GM23338 (cell line): ENCODE measurements at regions not wholly inside any gene's neighbourhood (a gene's known extent, or its start where the extent isn't known, plus 50 kb on each side); places are given as distances from the start of the nearest gene placed in this dataset.

ENCODE experiments used
- ATAC-seq: fragments of 200-7000 bp; cut with Tn5 transposase; 3 replicates; pipeline ENCODE4 v1.9.1; 2020
- DNase-seq: peaks from one replicate; pipeline ENCODE4 v3.0.0-alpha.2; 2015; ENCODE audit warnings: low spot score
- H2AFZ ChIP-seq: fragments of 200-600 bp; sonication (generic); 2 replicates; pipeline ENCODE4 v1.8.0; 2016; ENCODE audit warnings: antibody characterized with exemption, mild to moderate bottlenecking, moderate library complexity
- H3F3A ChIP-seq: fragments of 200-600 bp; sonication (generic); replicated peaks from 2 replicates; pipeline ENCODE4 v1.8.0; 2017; ENCODE audit warnings: antibody characterized with exemption, mixed run types, low read depth
- H3K27ac ChIP-seq: fragments of 200-600 bp; sonication (generic); 2 replicates; pipeline ENCODE4 v1.6.1; 2016; ENCODE audit warnings: low read depth
- H3K27me3 ChIP-seq: fragments of 200-600 bp; sonication (generic); 2 replicates; pipeline ENCODE4 v1.8.0; 2016; ENCODE audit warnings: mild to moderate bottlenecking, mixed run types, moderate library complexity; ENCODE audit not compliant: insufficient read depth
- H3K36me3 ChIP-seq: fragments of 200-600 bp; sonication (generic); 2 replicates; pipeline ENCODE4 v1.8.0; 2016; ENCODE audit warnings: mild to moderate bottlenecking; ENCODE audit not compliant: insufficient read depth
- H3K4me1 ChIP-seq: fragments of 200-600 bp; sonication (generic); 2 replicates; pipeline ENCODE4 v1.8.0; 2016; ENCODE audit warnings: mild to moderate bottlenecking, moderate library complexity; ENCODE audit not compliant: insufficient read depth
- H3K4me2 ChIP-seq: fragments of 200-600 bp; sonication (generic); 2 replicates; pipeline ENCODE4 v1.7.1; 2017; ENCODE audit warnings: mixed run types
- H3K4me3 ChIP-seq: fragments of 200-600 bp; sonication (generic); 2 replicates; pipeline ENCODE4 v1.6.1; 2016; ENCODE audit warnings: mixed run types
- H3K79me2 ChIP-seq: fragments of 200-600 bp; sonication (generic); replicated peaks from 2 replicates; pipeline ENCODE4 v1.8.0; 2017; ENCODE audit warnings: mild to moderate bottlenecking; ENCODE audit not compliant: insufficient read depth
- H3K9me2 ChIP-seq: fragments of 200-600 bp; sonication (generic); 2 replicates; pipeline ENCODE4 v1.8.0; 2017; ENCODE audit not compliant: insufficient read depth
- H4K20me1 ChIP-seq: fragments of 200-600 bp; sonication (generic); replicated peaks from 2 replicates; pipeline ENCODE4 v1.8.0; 2017; ENCODE audit warnings: mild to moderate bottlenecking; ENCODE audit not compliant: insufficient read depth
- H3K27ac Mint-ChIP-seq: 2 replicates; pipeline ENCODE4 v1.8.0; 2020; ENCODE audit warnings: inconsistent platforms, mild to moderate bottlenecking, moderate library complexity, mixed read lengths
- H3K27me3 Mint-ChIP-seq: 3 replicates; pipeline ENCODE4 v1.8.0; 2022; ENCODE audit warnings: low read depth, mild to moderate bottlenecking, moderate library complexity, mixed read lengths, inconsistent platforms; ENCODE audit not compliant: insufficient read depth, poor library complexity
- H3K36me3 Mint-ChIP-seq: 3 replicates; pipeline ENCODE4 v1.8.0; 2021; ENCODE audit warnings: low read depth, mild to moderate bottlenecking, inconsistent platforms, moderate library complexity, mixed read lengths
- H3K4me1 Mint-ChIP-seq: 3 replicates; pipeline ENCODE4 v1.8.0; 2020; ENCODE audit warnings: mild to moderate bottlenecking, inconsistent platforms, mixed read lengths
- H3K4me3 Mint-ChIP-seq: 3 replicates; pipeline ENCODE4 v1.8.0; 2021; ENCODE audit warnings: moderate library complexity, mild to moderate bottlenecking, inconsistent platforms, mixed read lengths
- H3K9me3 Mint-ChIP-seq: 3 replicates; pipeline ENCODE4 v1.8.0; 2020; ENCODE audit warnings: moderate library complexity, mild to moderate bottlenecking, inconsistent platforms, mixed read lengths
- EZH2 ChIP-seq: fragments of 200-600 bp; sonication (generic); IDR thresholded peaks from one replicate; pipeline ENCODE4 v1.8.0; 2017; ENCODE audit warnings: antibody characterized with exemption, mild to moderate bottlenecking, low read depth; ENCODE audit not compliant: unreplicated experiment
- EZH2phosphoT487 ChIP-seq: fragments of 200-600 bp; sonication (generic); IDR thresholded peaks from one replicate; pipeline ENCODE4 v1.8.1; 2018; ENCODE audit warnings: antibody characterized with exemption; ENCODE audit not compliant: unreplicated experiment
- TF ChIP-seq, protein P1 (sequence below): IDR thresholded peaks from 2 replicates; pipeline ENCODE4 v1.6.1; 2016; ENCODE audit warnings: antibody characterized with exemption
- TF ChIP-seq, protein P2 (sequence below), 2 experiments: fragments of 200-600 bp in 1 of 2; sonication (generic) in 1 of 2; conservative IDR thresholded peaks; 2 replicates each; pipeline versions ENCODE4 v1.5.1 to v1.6.1; 2016 to 2017; ENCODE audit warnings: antibody characterized with exemption in 2 of 2, low read depth in 2 of 2, mild to moderate bottlenecking in 2 of 2, moderate library complexity in 1 of 2
- TF ChIP-seq, protein P3 (sequence below): fragments of 250-450 bp; sonication (Bioruptor Pico); IDR thresholded peaks from 2 replicates; pipeline ENCODE4 v1.5.0; 2020; ENCODE audit warnings: mild to moderate bottlenecking, moderate library complexity

DNA sequence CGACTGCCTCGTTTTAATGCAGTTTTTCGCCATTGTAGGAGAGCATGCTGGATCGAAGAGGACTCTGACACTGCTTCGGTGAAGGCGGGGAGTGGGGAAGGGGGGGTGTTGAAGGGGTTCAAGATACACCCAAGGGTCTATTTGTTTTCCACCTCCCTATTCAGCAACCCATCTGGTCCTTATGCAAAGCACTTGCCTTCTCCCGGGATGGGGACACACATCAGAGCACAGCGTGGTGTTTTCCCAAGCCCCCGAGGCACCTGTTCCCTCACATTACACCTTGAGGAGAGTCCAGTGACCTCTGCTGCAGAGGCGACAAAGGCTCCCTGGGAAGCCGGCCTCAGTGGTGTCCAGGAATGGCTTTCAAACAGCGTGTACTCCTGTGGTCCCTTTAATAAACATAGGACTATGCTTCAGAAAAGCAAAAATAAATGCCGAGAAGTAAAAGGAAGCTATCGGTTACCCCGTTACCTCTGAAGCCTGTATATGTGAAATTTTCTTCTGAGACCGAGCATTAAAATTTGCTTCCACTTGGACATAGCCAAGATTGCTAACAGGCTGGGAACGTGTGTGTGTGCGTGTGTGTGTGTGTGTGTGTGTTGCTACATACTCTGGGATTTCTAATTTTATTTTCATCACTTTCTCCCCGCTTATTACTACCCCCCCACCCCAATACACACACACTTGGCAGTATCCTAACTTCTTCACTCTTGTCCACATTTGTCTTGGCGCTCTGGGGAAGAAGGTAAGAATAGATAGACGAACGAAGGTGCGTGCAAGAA lies 53.2 kb downstream of the CCDC54 start:
- peak; percentile 3; the same call in 2 of the 3 replicates for ATAC-seq
- Mint-ChIP-seq H3K27me3 (peaks cover 21% of the 10 kb centered on the region), H3K9me3 (no peaks in the 10 kb centered on the region), H3K27ac (no peak overlapping the region), H3K4me1 (peaks cover 18% of the 10 kb centered on the region), H3K36me3 (no peaks in the 10 kb centered on the region), H3K4me3 (peak overlapping the region; percentile 85)
- Histone ChIP-seq H3K79me2 (no peaks in the 10 kb centered on the region), H3K4me3 (peak overlapping the region; percentile 60), H4K20me1 (no peaks in the 10 kb centered on the region), H3K27ac (no peak overlapping the region), H3K36me3 (no peaks in the 10 kb centered on the region), H2AFZ (peak overlapping the region; percentile 83), H3K27me3 (peaks cover 34% of the 10 kb centered on the region), H3K9me2 (no peaks in the 10 kb centered on the region), H3F3A (peaks cover 2% of the 10 kb centered on the region; the same call in 1 of the 2 replicates), H3K4me1 (no peaks in the 10 kb centered on the region; the same call in 1 of the 2 replicates), H3K4me2 (peak overlapping the region; percentile 80)
- TF ChIP-seq, protein P1, sequence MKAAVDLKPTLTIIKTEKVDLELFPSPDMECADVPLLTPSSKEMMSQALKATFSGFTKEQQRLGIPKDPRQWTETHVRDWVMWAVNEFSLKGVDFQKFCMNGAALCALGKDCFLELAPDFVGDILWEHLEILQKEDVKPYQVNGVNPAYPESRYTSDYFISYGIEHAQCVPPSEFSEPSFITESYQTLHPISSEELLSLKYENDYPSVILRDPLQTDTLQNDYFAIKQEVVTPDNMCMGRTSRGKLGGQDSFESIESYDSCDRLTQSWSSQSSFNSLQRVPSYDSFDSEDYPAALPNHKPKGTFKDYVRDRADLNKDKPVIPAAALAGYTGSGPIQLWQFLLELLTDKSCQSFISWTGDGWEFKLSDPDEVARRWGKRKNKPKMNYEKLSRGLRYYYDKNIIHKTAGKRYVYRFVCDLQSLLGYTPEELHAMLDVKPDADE = no peak
- TF ChIP-seq, protein P2, sequence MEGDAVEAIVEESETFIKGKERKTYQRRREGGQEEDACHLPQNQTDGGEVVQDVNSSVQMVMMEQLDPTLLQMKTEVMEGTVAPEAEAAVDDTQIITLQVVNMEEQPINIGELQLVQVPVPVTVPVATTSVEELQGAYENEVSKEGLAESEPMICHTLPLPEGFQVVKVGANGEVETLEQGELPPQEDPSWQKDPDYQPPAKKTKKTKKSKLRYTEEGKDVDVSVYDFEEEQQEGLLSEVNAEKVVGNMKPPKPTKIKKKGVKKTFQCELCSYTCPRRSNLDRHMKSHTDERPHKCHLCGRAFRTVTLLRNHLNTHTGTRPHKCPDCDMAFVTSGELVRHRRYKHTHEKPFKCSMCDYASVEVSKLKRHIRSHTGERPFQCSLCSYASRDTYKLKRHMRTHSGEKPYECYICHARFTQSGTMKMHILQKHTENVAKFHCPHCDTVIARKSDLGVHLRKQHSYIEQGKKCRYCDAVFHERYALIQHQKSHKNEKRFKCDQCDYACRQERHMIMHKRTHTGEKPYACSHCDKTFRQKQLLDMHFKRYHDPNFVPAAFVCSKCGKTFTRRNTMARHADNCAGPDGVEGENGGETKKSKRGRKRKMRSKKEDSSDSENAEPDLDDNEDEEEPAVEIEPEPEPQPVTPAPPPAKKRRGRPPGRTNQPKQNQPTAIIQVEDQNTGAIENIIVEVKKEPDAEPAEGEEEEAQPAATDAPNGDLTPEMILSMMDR (conservative IDR thresholded peaks at IDR 0.05; ENCODE audit: low read depth in 2 of 2) = 0 out of 4 replicates have a peak, but pooled peaks of 1 of the 2 experiments have one; percentile 4
- peak; percentile 18 for DNase-seq

DNA sequence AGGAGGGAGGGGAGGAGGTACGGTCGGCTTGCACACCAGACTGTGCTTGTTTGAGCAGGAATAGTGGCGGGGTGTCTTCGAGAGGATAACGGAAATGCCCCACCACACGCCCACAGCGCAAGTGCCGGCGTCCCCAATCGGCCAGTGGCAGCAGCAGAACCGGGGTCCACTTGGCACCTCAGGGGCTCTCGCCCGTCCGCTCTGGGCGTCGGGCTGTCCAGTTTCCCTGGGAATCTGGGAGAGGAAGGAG lies 53.7 kb downstream of the CCDC54 start:
- Histone ChIP-seq H3K4me3 (peak overlapping the region; percentile 60), H3K4me2 (peak overlapping the region; percentile 80), H3K36me3 (no peaks in the 10 kb centered on the region), H3F3A (peaks cover 2% of the 10 kb centered on the region; the same call in 1 of the 2 replicates), H3K9me2 (no peaks in the 10 kb centered on the region), H4K20me1 (no peaks in the 10 kb centered on the region), H2AFZ (peak overlapping the region; percentile 83), H3K4me1 (no peaks in the 10 kb centered on the region; the same call in 1 of the 2 replicates), H3K27me3 (peaks cover 34% of the 10 kb centered on the region), H3K27ac (no peak overlapping the region), H3K79me2 (no peaks in the 10 kb centered on the region)
- Mint-ChIP-seq H3K27me3 (peaks cover 21% of the 10 kb centered on the region), H3K4me1 (peaks cover 18% of the 10 kb centered on the region), H3K27ac (no peak overlapping the region), H3K4me3 (peak overlapping the region; percentile 85), H3K36me3 (no peaks in the 10 kb centered on the region), H3K9me3 (no peaks in the 10 kb centered on the region)
- DNase-seq (peak; percentile 42), ATAC-seq (peak; percentile 6)
- no peak for TF ChIP-seq EZH2phosphoT487
- TF ChIP-seq EZH2 = peak; percentile 31
- TF ChIP-seq, protein P3, sequence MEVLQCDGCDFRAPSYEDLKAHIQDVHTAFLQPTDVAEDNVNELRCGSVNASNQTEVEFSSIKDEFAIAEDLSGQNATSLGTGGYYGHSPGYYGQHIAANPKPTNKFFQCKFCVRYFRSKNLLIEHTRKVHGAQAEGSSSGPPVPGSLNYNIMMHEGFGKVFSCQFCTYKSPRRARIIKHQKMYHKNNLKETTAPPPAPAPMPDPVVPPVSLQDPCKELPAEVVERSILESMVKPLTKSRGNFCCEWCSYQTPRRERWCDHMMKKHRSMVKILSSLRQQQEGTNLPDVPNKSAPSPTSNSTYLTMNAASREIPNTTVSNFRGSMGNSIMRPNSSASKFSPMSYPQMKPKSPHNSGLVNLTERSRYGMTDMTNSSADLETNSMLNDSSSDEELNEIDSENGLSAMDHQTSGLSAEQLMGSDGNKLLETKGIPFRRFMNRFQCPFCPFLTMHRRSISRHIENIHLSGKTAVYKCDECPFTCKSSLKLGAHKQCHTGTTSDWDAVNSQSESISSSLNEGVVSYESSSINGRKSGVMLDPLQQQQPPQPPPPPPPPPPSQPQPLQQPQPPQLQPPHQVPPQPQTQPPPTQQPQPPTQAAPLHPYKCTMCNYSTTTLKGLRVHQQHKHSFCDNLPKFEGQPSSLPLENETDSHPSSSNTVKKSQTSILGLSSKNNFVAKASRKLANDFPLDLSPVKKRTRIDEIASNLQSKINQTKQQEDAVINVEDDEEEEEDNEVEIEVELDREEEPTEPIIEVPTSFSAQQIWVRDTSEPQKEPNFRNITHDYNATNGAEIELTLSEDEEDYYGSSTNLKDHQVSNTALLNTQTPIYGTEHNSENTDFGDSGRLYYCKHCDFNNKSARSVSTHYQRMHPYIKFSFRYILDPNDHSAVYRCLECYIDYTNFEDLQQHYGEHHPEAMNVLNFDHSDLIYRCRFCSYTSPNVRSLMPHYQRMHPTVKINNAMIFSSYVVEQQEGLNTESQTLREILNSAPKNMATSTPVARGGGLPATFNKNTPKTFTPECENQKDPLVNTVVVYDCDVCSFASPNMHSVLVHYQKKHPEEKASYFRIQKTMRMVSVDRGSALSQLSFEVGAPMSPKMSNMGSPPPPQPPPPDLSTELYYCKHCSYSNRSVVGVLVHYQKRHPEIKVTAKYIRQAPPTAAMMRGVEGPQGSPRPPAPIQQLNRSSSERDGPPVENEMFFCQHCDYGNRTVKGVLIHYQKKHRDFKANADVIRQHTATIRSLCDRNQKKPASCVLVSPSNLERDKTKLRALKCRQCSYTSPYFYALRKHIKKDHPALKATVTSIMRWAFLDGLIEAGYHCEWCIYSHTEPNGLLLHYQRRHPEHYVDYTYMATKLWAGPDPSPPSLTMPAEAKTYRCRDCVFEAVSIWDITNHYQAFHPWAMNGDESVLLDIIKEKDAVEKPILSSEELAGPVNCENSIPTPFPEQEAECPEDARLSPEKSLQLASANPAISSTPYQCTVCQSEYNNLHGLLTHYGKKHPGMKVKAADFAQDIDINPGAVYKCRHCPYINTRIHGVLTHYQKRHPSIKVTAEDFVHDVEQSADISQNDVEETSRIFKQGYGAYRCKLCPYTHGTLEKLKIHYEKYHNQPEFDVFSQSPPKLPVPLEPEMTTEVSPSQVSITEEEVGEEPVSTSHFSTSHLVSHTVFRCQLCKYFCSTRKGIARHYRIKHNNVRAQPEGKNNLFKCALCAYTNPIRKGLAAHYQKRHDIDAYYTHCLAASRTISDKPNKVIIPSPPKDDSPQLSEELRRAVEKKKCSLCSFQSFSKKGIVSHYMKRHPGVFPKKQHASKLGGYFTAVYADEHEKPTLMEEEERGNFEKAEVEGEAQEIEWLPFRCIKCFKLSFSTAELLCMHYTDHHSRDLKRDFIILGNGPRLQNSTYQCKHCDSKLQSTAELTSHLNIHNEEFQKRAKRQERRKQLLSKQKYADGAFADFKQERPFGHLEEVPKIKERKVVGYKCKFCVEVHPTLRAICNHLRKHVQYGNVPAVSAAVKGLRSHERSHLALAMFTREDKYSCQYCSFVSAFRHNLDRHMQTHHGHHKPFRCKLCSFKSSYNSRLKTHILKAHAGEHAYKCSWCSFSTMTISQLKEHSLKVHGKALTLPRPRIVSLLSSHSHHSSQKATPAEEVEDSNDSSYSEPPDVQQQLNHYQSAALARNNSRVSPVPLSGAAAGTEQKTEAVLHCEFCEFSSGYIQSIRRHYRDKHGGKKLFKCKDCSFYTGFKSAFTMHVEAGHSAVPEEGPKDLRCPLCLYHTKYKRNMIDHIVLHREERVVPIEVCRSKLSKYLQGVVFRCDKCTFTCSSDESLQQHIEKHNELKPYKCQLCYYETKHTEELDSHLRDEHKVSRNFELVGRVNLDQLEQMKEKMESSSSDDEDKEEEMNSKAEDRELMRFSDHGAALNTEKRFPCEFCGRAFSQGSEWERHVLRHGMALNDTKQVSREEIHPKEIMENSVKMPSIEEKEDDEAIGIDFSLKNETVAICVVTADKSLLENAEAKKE (CRISPR knock-in tag) = no peak
